ENCODE measurements at regions not wholly inside any gene's neighbourhood (a gene's known extent, or its start where the extent isn't known, plus 50 kb on each side); places are given as distances from the start of the nearest gene placed in this dataset.
A peak's percentile ranks its signal among the peaks of the same experiment; 100 is the strongest.

GRCh38 chr2:120448961-120449810 is 103.2 kb downstream of the INHBB start:
- intact Hi-C loops (cut with DNase I), result loop anchor here (10.0 kb wide), 1 partner anchor 126 kb away; no protein-coding TSS in a partner anchor

DNA sequence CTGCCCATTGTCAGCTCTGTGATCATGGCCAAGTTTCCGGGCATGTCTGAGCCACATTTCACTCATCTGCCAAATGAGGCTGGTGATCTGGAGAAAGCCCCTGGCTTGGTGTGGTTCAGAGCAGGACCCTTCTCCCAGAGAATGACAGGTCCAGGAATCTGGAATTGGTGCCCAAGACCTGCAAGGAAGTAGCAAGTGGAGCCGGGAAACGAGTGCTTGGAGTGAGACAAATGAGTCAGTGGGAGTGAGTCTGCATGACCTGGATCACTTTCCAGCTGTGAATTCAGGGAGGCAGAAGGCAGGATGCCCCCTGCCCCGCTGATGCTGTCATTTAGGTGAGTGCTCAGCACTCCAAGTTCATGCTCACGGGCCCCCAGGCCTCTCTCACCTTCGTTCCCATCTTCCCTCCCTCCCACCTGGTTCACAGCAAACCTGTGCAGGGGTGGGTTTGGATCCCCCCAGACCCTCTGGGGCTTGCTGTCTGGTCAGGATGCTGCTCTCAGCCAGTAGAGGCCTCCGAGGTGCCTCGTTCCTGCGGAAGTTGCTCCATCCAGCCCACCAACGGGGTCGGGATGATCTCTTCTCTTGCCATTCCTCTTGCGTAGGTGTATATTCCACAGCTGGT is 104.4 kb downstream of the INHBB start:
- no peak for DNase-seq
- ATAC-seq (ENCODE audit: poor library complexity), result no peak
- intact Hi-C loops (cut with DNase I), result no loop called here

More at GRCh38 chr2:120448961-120449810, 103.2 kb downstream of the INHBB start:
- DNase-seq (no peak), ATAC-seq (ENCODE audit: poor library complexity) (no peak)

GRCh38 chr2:120451334-120451733 is 105.4 kb downstream of the INHBB start:
- ATAC-seq (ENCODE audit: poor library complexity) (no peak), DNase-seq (no peak)
- intact Hi-C loops (cut with DNase I), result no loop called here

- intact Hi-C loops (cut with DNase I), result no loop called here
- ATAC-seq (ENCODE audit: poor library complexity) (no peak), DNase-seq (no peak)
Measured at GRCh38 chr2:120452131-120452530, 106.2 kb downstream of the INHBB start.

GRCh38 chr2:120452945-120453634 is 107.2 kb downstream of the INHBB start:
- intact Hi-C loops (cut with DNase I), result no loop called here
- DNase-seq (no peak), ATAC-seq (ENCODE audit: poor library complexity) (no peak)

- no peak for DNase-seq
- ATAC-seq (ENCODE audit: poor library complexity), result no peak
- intact Hi-C loops (cut with DNase I), result no loop called here
Measured at GRCh38 chr2:120453635-120453998, 107.7 kb downstream of the INHBB start.

DNA sequence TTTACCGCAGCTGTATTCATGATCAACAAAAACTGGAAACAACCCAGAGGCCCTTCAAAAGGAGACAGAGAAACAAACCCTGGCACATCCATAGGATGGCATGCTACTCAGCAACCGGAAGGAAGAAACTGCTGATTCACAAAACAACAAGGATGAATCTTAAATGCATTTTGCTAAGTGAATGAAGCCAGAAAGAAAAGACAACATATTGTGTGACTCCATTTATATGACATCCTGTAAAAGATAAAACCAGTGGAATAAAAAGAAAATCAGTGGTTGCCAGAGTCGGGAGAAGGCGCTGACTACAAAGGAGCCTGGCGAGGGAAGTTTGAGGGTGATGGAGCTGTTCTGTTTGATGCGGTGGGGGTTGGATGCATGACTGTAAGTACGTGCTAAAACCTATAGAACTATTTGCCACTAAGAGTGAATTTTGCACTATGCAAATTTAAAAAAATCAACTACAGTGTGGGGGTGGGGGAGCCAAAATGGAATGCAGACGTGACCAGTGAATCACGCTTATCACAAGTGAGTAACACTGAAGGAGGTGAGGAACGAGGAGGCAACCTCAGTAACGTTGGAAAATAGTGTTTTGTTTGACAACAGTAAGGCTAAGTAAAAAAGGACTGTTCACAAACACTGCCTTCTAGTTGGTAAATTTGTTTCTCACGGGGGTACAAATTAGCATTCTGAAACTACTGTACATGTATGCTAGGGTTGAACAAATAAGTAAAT is 108.9 kb downstream of the INHBB start:
- DNase-seq (no peak), ATAC-seq (ENCODE audit: poor library complexity) (no peak)
- intact Hi-C loops (cut with DNase I), result no loop called here

DNA sequence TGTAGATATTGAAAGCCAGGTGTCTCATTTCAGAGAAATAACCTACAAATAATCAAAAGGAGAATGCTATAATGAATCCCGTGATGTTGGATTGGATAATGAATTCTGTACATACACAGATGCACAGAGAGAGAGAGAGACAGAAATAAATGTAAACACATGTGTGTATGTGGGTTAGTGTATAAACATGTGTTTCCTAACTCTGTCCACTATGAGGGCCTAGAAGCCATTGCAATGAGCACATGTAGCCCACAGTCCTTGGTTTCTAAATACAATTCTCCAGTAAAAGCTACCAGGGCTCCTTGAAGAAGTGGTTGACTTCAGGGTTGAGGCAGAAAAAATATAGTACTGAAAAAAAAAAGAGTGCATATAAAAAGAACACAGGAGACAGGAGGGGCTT is 109.5 kb downstream of the INHBB start:
- intact Hi-C loops (cut with DNase I), result no loop called here
- ATAC-seq (ENCODE audit: poor library complexity), result no peak
- no peak for DNase-seq

GRCh38 chr2:120456867-120457266 is 110.9 kb downstream of the INHBB start:
- DNase-seq, result no peak
- ATAC-seq (ENCODE audit: poor library complexity), result no peak
- intact Hi-C loops (cut with DNase I), result no loop called here

GRCh38 chr2:120460511-120460910 is 114.6 kb downstream of the INHBB start:
- ATAC-seq (ENCODE audit: poor library complexity) (no peak), DNase-seq (no peak)
- intact Hi-C loops (cut with DNase I), result no loop called here

- intact Hi-C loops (cut with DNase I), result no loop called here
- DNase-seq, result no peak
- no peak for ATAC-seq (ENCODE audit: poor library complexity)
Measured at GRCh38 chr2:120461092-120461491, 115.2 kb downstream of the INHBB start.

DNA sequence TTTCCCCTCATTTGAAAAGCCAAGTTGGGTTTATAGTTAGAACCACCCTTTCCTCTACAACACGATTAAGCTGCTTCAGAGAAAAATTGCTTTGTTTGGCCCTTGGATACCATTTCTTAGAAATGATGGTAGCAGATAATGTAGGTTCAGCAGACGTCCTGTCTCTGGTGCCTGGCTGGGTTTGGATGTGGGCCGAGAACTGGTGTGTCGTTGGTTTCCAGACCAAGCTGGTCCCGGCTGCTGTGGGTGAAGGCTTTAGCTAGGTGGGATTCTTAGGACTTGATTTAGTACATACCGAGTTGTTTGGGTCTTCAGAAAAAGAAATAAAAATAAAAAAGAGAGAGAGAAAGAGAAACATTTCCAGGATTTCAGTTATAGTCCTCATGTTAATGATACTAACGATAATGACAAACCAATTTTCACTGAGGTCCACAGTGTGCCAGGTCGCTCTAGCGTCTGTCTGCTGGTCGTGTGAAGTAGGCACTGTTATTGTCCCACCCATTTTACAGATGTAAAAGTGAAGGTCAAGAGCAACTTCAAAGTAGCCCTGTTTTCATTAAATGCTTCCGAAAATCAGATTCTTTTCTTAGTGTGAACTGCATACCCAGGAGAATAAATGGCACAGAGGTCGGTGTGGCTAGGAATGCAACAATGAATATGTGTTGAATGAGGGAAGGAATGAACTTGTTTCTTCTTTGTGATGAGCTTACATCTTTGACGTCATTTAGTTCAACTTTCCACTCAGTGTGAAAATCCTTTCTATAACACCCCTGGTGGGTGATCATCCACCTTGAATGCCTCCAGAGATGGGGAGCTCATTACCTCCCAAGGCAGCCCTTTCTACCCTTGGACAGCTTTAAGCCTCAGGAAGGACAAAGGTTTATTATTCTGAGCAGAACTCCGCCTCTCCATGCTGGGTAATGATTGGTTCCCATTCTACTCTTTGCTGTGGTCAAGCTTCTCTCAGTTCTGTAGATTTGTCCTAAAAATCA is 115.9 kb downstream of the INHBB start:
- intact Hi-C loops (cut with DNase I), result no loop called here
- DNase-seq, result no peak
- no peak for ATAC-seq (ENCODE audit: poor library complexity)

GRCh38 chr2:120463527-120463926 is 117.6 kb downstream of the INHBB start:
- intact Hi-C loops (cut with DNase I), result no loop called here
- ATAC-seq (ENCODE audit: poor library complexity), result peak; percentile 45
- DNase-seq, result no peak

GRCh38 chr2:120463996-120464395 is 118.1 kb downstream of the INHBB start:
- intact Hi-C loops (cut with DNase I), result no loop called here
- ATAC-seq (ENCODE audit: poor library complexity) (no peak), DNase-seq (no peak)

DNA sequence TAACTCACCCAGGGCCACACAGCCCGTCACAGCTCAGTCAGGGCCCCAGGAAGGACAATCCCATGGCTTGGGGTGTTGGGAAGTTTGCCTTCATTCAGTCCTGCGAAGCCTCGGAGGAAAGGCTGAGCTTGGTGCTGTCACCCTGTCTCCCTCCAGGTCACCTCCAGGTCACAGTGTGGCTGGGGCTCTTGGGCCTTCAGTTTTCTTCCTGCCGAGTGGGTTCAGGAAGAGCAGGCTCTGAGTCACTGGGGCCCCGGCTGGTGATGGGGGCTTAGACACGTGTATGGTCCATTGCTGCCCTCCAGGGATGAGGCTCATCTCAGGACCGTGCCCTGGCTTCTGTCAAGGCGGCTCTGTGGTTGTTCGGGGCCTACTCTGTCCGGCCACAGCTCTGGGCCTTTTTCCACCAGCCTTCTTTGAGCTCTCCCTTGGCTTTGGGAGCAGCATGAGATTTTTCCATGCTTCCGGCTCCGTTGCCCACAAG is 118.6 kb downstream of the INHBB start:
- intact Hi-C loops (cut with DNase I), result no loop called here
- ATAC-seq (ENCODE audit: poor library complexity) (no peak), DNase-seq (no peak)

- intact Hi-C loops (cut with DNase I), result no loop called here
- ATAC-seq (ENCODE audit: poor library complexity), result no peak
Measured at GRCh38 chr2:120465012-120465700, 119.2 kb downstream of the INHBB start.

GRCh38 chr2:120465701-120465988 is 119.7 kb downstream of the INHBB start:
- DNase-seq (no peak), ATAC-seq (ENCODE audit: poor library complexity) (no peak)
- intact Hi-C loops (cut with DNase I), result no loop called here

More at GRCh38 chr2:120465012-120465700, 119.2 kb downstream of the INHBB start:
- no peak for DNase-seq

Measured in Right ventricle myocardium superior (tissue), 1 donor.